ENCODE measurements at regions not wholly inside any gene's neighbourhood (a gene's known extent, or its start where the extent isn't known, plus 50 kb on each side); places are given as distances from the start of the nearest gene placed in this dataset.

- TF ChIP-seq CTCF (IDR thresholded peaks at IDR 0.05; ENCODE audit: low read depth, low read length) = no peak
- no peaks in the 10 kb centered on the region for H3K36me3 ChIP-seq
These were observed 759.9 kb downstream of the PDHA2 start for GRCh38 chr4:96599752-96600151.

GRCh38 chr4:96602661-96603060 is 762.8 kb downstream of the PDHA2 start:
- Histone ChIP-seq H3K9me3 (ENCODE audit: severe bottlenecking) (no peaks in the 10 kb centered on the region), H3K27me3 (ENCODE audit: insufficient read depth, low read depth, severe bottlenecking) (no peaks in the 10 kb centered on the region), H3K4me3 (ENCODE audit: low read depth, low read length) (no peak overlapping the region), H3K36me3 (no peaks in the 10 kb centered on the region), H3K27ac (no peak overlapping the region)
- TF ChIP-seq CTCF (IDR thresholded peaks at IDR 0.05; ENCODE audit: low read depth, low read length) = no peak
- DNase-seq = no peak

More at GRCh38 chr4:96599752-96600151, 759.9 kb downstream of the PDHA2 start:
- H3K4me3 ChIP-seq (ENCODE audit: low read depth, low read length) = no peak overlapping the region
- H3K9me3 ChIP-seq (ENCODE audit: severe bottlenecking) = no peaks in the 10 kb centered on the region
- no peak for DNase-seq
- H3K27ac ChIP-seq = no peak overlapping the region
- H3K27me3 ChIP-seq (ENCODE audit: insufficient read depth, low read depth, severe bottlenecking) = no peaks in the 10 kb centered on the region

- H3K9me3 ChIP-seq (ENCODE audit: severe bottlenecking) = no peaks in the 10 kb centered on the region
- H3K27ac ChIP-seq = no peak overlapping the region
- no peak overlapping the region for H3K4me3 ChIP-seq (ENCODE audit: low read depth, low read length)
- H3K27me3 ChIP-seq (ENCODE audit: insufficient read depth, low read depth, severe bottlenecking) = no peaks in the 10 kb centered on the region
- no peak for DNase-seq
- H3K36me3 ChIP-seq = no peaks in the 10 kb centered on the region
- no peak for TF ChIP-seq CTCF (IDR thresholded peaks at IDR 0.05; ENCODE audit: low read depth, low read length)
These were observed 763.7 kb downstream of the PDHA2 start for GRCh38 chr4:96603641-96604040.

GRCh38 chr4:96606451-96606850 is 766.6 kb downstream of the PDHA2 start:
- H3K4me3 ChIP-seq (ENCODE audit: low read depth, low read length) = no peak overlapping the region
- H3K27me3 ChIP-seq (ENCODE audit: insufficient read depth, low read depth, severe bottlenecking) = no peaks in the 10 kb centered on the region
- DNase-seq = no peak
- TF ChIP-seq CTCF (IDR thresholded peaks at IDR 0.05; ENCODE audit: low read depth, low read length) = no peak
- no peaks in the 10 kb centered on the region for H3K9me3 ChIP-seq (ENCODE audit: severe bottlenecking)
- no peaks in the 10 kb centered on the region for H3K36me3 ChIP-seq
- no peak overlapping the region for H3K27ac ChIP-seq

- H3K4me3 ChIP-seq (ENCODE audit: low read depth, low read length) = no peak overlapping the region
- H3K9me3 ChIP-seq (ENCODE audit: severe bottlenecking) = no peaks in the 10 kb centered on the region
- TF ChIP-seq CTCF (IDR thresholded peaks at IDR 0.05; ENCODE audit: low read depth, low read length) = no peak
- no peak for DNase-seq
- no peak overlapping the region for H3K27ac ChIP-seq
- H3K36me3 ChIP-seq = no peaks in the 10 kb centered on the region
- no peaks in the 10 kb centered on the region for H3K27me3 ChIP-seq (ENCODE audit: insufficient read depth, low read depth, severe bottlenecking)
These were observed 786.1 kb downstream of the PDHA2 start for GRCh38 chr4:96626023-96626422.

- H3K36me3 ChIP-seq = no peaks in the 10 kb centered on the region
- H3K27me3 ChIP-seq (ENCODE audit: insufficient read depth, low read depth, severe bottlenecking) = no peaks in the 10 kb centered on the region
- no peaks in the 10 kb centered on the region for H3K9me3 ChIP-seq (ENCODE audit: severe bottlenecking)
- no peak for TF ChIP-seq CTCF (IDR thresholded peaks at IDR 0.05; ENCODE audit: low read depth, low read length)
- DNase-seq = no peak
- H3K27ac ChIP-seq = no peak overlapping the region
- H3K4me3 ChIP-seq (ENCODE audit: low read depth, low read length) = no peak overlapping the region
These were observed 790.9 kb downstream of the PDHA2 start for GRCh38 chr4:96630839-96631238.

Data from WERI-Rb-1 (cell line).